ENCODE measurements at regions not wholly inside any gene's neighbourhood (a gene's known extent, or its start where the extent isn't known, plus 50 kb on each side); places are given as distances from the start of the nearest gene placed in this dataset.

GRCh38 chr21:19275065-19275464, 871.5 kb upstream of the TMPRSS15 start:
- H3K9me3 Mint-ChIP-seq: peaks cover 6 to 13% of the 10 kb centered on the region in 2 donors
- no peak for ATAC-seq (replicated peaks in 1 of 2)
- DNase-seq: no peak
- no peak overlapping the region for H3K4me3 Mint-ChIP-seq
- no peak overlapping the region for H3K27ac Mint-ChIP-seq
- no peaks in the 10 kb centered on the region for H3K27me3 Mint-ChIP-seq (ENCODE audit: low read depth)
- H3K36me3 Mint-ChIP-seq (ENCODE audit: insufficient read depth in 2 of 2): no peaks in the 10 kb centered on the region
- no peaks in the 10 kb centered on the region for H3K4me1 Mint-ChIP-seq (ENCODE audit: low read depth)

DNA sequence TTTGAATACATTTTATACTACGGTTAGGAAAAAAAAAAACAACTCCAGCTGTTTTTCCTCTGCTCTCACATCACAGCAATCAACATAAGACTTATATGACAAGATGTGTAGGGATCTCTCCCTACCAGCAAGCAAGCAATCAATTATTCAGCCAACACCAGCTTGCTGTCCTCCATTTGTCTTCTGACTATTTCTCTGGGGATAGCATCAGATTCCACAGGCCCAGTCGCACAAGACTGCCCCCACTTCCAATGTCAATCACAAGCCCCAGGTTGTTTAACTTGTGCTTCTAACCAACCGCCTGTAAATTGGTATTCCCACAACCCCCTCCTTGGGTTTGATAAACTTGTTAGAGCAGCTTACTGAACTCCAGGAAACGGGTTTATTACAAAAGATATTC, 873.1 kb upstream of the TMPRSS15 start:
- no peak overlapping the region for H3K27ac Mint-ChIP-seq
- H3K27me3 Mint-ChIP-seq (ENCODE audit: low read depth): no peaks in the 10 kb centered on the region
- H3K9me3 Mint-ChIP-seq: peaks cover 6 to 11% of the 10 kb centered on the region in 2 donors
- ATAC-seq (replicated peaks in 1 of 2) (no peak), DNase-seq (no peak)
- H3K4me1 Mint-ChIP-seq (ENCODE audit: low read depth): no peaks in the 10 kb centered on the region
- no peaks in the 10 kb centered on the region for H3K36me3 Mint-ChIP-seq (ENCODE audit: insufficient read depth in 2 of 2)
- H3K4me3 Mint-ChIP-seq: no peak overlapping the region

GRCh38 chr21:19286876-19287275, 883.3 kb upstream of the TMPRSS15 start:
- ATAC-seq (replicated peaks in 1 of 2) (no peak), DNase-seq (no peak)
- no peak overlapping the region for H3K27ac Mint-ChIP-seq
- H3K9me3 Mint-ChIP-seq: peaks cover 0 to 4% of the 10 kb centered on the region in 2 donors
- no peak overlapping the region for H3K4me3 Mint-ChIP-seq
- no peaks in the 10 kb centered on the region for H3K4me1 Mint-ChIP-seq (ENCODE audit: low read depth)
- peaks cover 0 to 1% of the 10 kb centered on the region in 2 donors for H3K36me3 Mint-ChIP-seq (ENCODE audit: insufficient read depth in 2 of 2)
- no peaks in the 10 kb centered on the region for H3K27me3 Mint-ChIP-seq (ENCODE audit: low read depth)

DNA sequence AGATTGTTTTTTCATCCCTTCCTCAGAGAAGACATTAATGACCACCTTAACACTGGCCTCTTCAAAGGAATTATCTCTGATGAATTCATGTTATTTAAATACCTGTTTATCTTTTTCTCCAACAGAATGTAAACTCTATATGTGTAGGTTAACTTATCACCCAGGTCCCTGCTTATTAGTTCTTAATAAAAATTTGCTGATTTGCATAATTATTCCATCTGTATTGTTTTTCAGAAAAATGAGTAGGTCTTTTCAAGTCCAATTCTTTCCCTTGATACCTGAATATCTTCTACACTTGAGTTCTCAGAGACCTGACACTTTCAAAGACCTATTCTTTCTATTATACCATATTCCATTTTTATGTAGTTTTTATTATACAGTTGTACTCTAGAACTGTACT, 886.7 kb upstream of the TMPRSS15 start:
- Mint-ChIP-seq H3K27me3 (ENCODE audit: low read depth) (no peaks in the 10 kb centered on the region), H3K36me3 (ENCODE audit: insufficient read depth in 2 of 2) (peaks cover 1 to 3% of the 10 kb centered on the region in 2 donors), H3K4me3 (no peak overlapping the region), H3K27ac (no peak overlapping the region), H3K9me3 (peaks cover 14 to 20% of the 10 kb centered on the region in 2 donors), H3K4me1 (ENCODE audit: low read depth) (no peaks in the 10 kb centered on the region)
- ATAC-seq (replicated peaks in 1 of 2) (no peak), DNase-seq (no peak)

- Mint-ChIP-seq H3K9me3 (peaks cover 2 to 5% of the 10 kb centered on the region in 2 donors), H3K27ac (no peak overlapping the region), H3K36me3 (ENCODE audit: insufficient read depth in 2 of 2) (no peaks in the 10 kb centered on the region), H3K27me3 (ENCODE audit: low read depth) (no peaks in the 10 kb centered on the region), H3K4me3 (no peak overlapping the region), H3K4me1 (ENCODE audit: low read depth) (no peaks in the 10 kb centered on the region)
- DNase-seq: no peak
- ATAC-seq (replicated peaks in 1 of 2): no peak
These were observed 916.7 kb upstream of the TMPRSS15 start for GRCh38 chr21:19320291-19320690.

GRCh38 chr21:19321688-19322087, 918.1 kb upstream of the TMPRSS15 start:
- DNase-seq: no peak
- no peak overlapping the region for H3K4me3 Mint-ChIP-seq
- H3K9me3 Mint-ChIP-seq: peaks cover 0 to 3% of the 10 kb centered on the region in 2 donors
- no peaks in the 10 kb centered on the region for H3K4me1 Mint-ChIP-seq (ENCODE audit: low read depth)
- ATAC-seq (replicated peaks in 1 of 2): no peak
- H3K27me3 Mint-ChIP-seq (ENCODE audit: low read depth): no peaks in the 10 kb centered on the region
- H3K27ac Mint-ChIP-seq: no peak overlapping the region
- H3K36me3 Mint-ChIP-seq (ENCODE audit: insufficient read depth in 2 of 2): no peaks in the 10 kb centered on the region

DNA sequence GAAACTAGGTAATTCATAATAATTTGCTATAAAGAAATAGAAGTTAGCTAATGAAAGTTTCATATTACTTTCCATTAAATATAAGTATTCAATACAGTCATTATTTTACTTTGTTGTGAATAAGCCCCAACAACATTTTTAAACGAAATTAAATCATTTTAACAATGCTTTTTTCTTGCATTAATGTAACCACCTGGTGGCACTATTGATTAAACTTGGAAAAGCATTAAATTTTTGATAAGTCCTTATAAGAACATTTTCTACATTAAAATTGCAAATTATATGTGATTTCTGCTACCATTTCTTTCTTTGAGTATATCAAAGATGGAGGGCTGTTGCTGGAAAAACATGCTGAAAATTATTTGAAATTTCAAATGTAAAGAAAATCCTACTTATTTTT, 918.8 kb upstream of the TMPRSS15 start:
- ATAC-seq (replicated peaks in 1 of 2) (no peak), DNase-seq (no peak)
- H3K4me3 Mint-ChIP-seq: no peak overlapping the region
- H3K9me3 Mint-ChIP-seq: peaks cover under 1 to 3% of the 10 kb centered on the region in 2 donors
- H3K4me1 Mint-ChIP-seq (ENCODE audit: low read depth): no peaks in the 10 kb centered on the region
- no peak overlapping the region for H3K27ac Mint-ChIP-seq
- no peaks in the 10 kb centered on the region for H3K27me3 Mint-ChIP-seq (ENCODE audit: low read depth)
- H3K36me3 Mint-ChIP-seq (ENCODE audit: insufficient read depth in 2 of 2): no peaks in the 10 kb centered on the region

DNA sequence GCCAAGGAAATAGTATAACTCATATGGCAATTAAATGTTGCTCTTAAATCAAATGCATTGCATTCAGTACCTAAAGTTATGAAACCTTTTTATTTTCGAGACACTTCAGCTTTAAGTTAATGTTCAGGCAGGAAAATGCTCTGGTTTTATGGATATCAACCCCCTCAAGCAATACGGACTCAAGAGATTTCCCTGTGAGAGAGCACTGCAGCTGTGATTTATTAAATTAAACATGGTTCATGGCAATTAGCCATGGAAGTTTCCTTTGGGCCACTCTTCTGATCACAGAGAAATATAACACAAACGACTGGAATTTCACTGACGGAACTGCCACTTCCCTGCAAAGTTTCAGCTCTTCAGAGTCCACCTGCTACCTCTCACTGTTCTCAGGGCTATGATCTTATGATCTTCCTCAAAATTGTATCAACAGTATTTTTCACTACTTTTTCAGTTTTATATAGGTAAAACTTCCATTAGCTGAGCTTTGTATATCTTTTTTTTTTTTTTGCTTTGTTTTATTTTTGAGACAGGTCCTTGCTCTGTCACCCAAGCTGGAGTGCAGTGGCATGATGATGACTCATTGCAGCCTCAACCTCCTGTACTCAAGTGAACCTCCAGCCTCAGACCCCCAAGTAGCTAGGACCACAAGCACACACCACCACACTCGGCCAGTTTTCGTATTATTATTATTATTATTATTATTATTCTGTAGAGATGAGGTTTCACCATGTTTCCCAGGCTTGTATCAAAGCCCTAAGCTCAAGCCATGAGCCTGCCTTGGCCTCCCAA, 923.1 kb upstream of the TMPRSS15 start:
- ATAC-seq (replicated peaks in 1 of 2) (no peak), DNase-seq (no peak)
- no peaks in the 10 kb centered on the region for H3K4me1 Mint-ChIP-seq (ENCODE audit: low read depth)
- H3K9me3 Mint-ChIP-seq: peaks cover 7% of the 10 kb centered on the region in 2 donors
- peaks cover 0 to 3% of the 10 kb centered on the region in 2 donors for H3K36me3 Mint-ChIP-seq (ENCODE audit: insufficient read depth in 2 of 2)
- H3K4me3 Mint-ChIP-seq: no peak overlapping the region
- H3K27me3 Mint-ChIP-seq (ENCODE audit: low read depth): no peaks in the 10 kb centered on the region
- no peak overlapping the region for H3K27ac Mint-ChIP-seq

DNA sequence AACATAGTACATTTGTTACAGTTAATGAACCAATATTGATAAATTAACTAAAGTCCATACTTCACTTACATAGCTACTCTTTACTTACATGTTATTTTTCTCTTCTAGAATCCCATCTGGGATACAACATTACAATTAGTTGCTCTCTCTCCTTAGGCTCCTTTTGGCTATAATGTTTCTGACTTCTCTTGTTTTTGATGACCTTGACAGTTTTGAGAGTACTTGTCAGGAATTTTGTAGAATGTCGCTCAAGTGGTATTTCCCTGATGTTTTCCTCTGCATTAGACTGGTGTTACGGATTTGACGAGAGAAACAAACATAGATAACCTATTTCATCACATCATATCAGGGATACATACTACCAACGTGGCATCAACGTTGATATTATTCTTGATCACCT, 925.4 kb upstream of the TMPRSS15 start:
- ATAC-seq (replicated peaks in 1 of 2) (no peak), DNase-seq (no peak)
- no peaks in the 10 kb centered on the region for H3K4me1 Mint-ChIP-seq (ENCODE audit: low read depth)
- peaks cover 0 to 3% of the 10 kb centered on the region in 2 donors for H3K36me3 Mint-ChIP-seq (ENCODE audit: insufficient read depth in 2 of 2)
- peaks cover 7% of the 10 kb centered on the region in 2 donors for H3K9me3 Mint-ChIP-seq
- no peaks in the 10 kb centered on the region for H3K27me3 Mint-ChIP-seq (ENCODE audit: low read depth)
- H3K27ac Mint-ChIP-seq: no peak overlapping the region
- H3K4me3 Mint-ChIP-seq: no peak overlapping the region

GRCh38 chr21:19340303-19340702, 936.7 kb upstream of the TMPRSS15 start:
- H3K9me3 Mint-ChIP-seq: peaks cover 2 to 6% of the 10 kb centered on the region in 2 donors
- H3K27me3 Mint-ChIP-seq (ENCODE audit: low read depth): no peaks in the 10 kb centered on the region
- H3K4me3 Mint-ChIP-seq: no peak overlapping the region
- no peak for DNase-seq
- H3K4me1 Mint-ChIP-seq (ENCODE audit: low read depth): no peaks in the 10 kb centered on the region
- no peak overlapping the region for H3K27ac Mint-ChIP-seq
- ATAC-seq (replicated peaks in 1 of 2): no peak
- no peaks in the 10 kb centered on the region for H3K36me3 Mint-ChIP-seq (ENCODE audit: insufficient read depth in 2 of 2)

DNA sequence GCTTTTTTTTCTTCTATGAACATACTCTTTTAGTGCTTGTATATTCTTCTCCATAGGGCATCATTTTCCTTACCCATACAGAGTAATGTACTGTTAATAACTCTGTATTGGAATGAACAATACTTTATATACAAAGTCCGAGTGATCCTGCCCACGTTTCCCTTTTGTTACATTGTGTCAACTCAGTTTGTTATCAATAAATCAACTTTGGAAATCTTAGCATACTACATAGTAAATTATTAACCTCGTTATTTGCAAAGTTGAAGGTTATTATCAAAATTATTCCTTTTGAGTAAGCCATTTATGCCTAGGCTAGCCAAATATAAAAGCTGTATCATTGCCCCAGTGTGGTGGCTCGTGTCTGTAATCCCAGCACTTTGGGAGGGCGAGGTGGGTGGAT, 937.4 kb upstream of the TMPRSS15 start:
- Mint-ChIP-seq H3K9me3 (peaks cover 2 to 6% of the 10 kb centered on the region in 2 donors), H3K36me3 (ENCODE audit: insufficient read depth in 2 of 2) (no peaks in the 10 kb centered on the region), H3K27me3 (ENCODE audit: low read depth) (no peaks in the 10 kb centered on the region), H3K27ac (no peak overlapping the region), H3K4me3 (no peak overlapping the region), H3K4me1 (ENCODE audit: low read depth) (no peaks in the 10 kb centered on the region)
- DNase-seq (no peak), ATAC-seq (replicated peaks in 1 of 2) (no peak)

DNA sequence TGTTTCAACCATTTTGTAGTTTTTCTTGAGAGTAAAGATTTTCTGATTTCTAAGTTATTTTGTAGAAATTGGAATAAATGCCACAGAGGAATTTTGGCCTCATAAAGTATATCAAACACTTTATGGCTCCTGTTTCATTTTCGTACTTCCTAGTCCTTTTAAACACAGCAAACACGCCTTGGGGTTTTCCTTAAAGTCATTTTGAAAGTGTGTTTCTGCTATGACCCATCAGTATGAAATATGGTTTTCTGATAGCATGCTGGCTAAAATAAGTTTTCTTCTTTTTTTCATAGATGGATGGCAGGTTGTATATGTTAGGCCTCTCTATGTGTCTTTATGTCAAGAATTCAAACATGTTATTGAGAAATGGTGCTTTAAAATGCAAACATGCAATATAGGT, 940.1 kb upstream of the TMPRSS15 start:
- no peaks in the 10 kb centered on the region for H3K4me1 Mint-ChIP-seq (ENCODE audit: low read depth)

GRCh38 chr21:19350286-19350685, 946.7 kb upstream of the TMPRSS15 start:
- DNase-seq: no peak
- ATAC-seq (replicated peaks in 1 of 2): no peak
- Mint-ChIP-seq H3K27ac (no peak overlapping the region), H3K9me3 (peaks cover 4% of the 10 kb centered on the region in 2 donors), H3K36me3 (ENCODE audit: insufficient read depth in 2 of 2) (no peaks in the 10 kb centered on the region), H3K4me1 (ENCODE audit: low read depth) (no peaks in the 10 kb centered on the region), H3K27me3 (ENCODE audit: low read depth) (no peaks in the 10 kb centered on the region), H3K4me3 (no peak overlapping the region)

More for the DNA sequence above, 940.1 kb upstream of the TMPRSS15 start:
- no peaks in the 10 kb centered on the region for H3K27me3 Mint-ChIP-seq (ENCODE audit: low read depth)
- ATAC-seq (replicated peaks in 1 of 2) (no peak), DNase-seq (no peak)
- no peak overlapping the region for H3K4me3 Mint-ChIP-seq
- no peaks in the 10 kb centered on the region for H3K36me3 Mint-ChIP-seq (ENCODE audit: insufficient read depth in 2 of 2)
- H3K9me3 Mint-ChIP-seq: peaks cover 5 to 6% of the 10 kb centered on the region in 2 donors
- no peak overlapping the region for H3K27ac Mint-ChIP-seq

DNA sequence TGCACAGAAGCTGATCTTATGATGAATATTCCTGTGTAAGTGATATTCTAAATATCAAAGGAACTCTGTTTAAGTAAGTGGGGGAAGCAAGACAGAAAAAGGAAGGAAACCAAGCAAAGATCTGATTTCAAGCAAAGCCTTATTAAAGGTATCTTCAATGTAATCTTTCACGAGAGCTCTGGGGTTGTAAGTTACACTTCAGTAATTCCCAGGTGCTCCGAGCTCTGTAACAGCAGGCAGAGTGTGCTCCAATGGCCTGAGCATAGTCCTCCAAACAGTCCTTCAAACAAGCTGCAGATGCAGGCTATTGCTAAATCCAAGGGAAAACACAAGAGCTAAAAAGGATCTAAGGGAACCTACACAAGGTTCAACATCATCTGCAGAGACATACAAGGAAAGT, 949.7 kb upstream of the TMPRSS15 start:
- H3K27ac Mint-ChIP-seq: no peak overlapping the region
- peaks cover 3 to 4% of the 10 kb centered on the region in 2 donors for H3K9me3 Mint-ChIP-seq
- ATAC-seq (replicated peaks in 1 of 2) (no peak), DNase-seq (no peak)
- no peaks in the 10 kb centered on the region for H3K27me3 Mint-ChIP-seq (ENCODE audit: low read depth)
- no peak overlapping the region for H3K4me3 Mint-ChIP-seq
- H3K36me3 Mint-ChIP-seq (ENCODE audit: insufficient read depth in 2 of 2): no peaks in the 10 kb centered on the region
- no peaks in the 10 kb centered on the region for H3K4me1 Mint-ChIP-seq (ENCODE audit: low read depth)
